DMS153 treated with DMSO at 0.1 percent for 48 hours (cell line): ENCODE measurements at regions not wholly inside any gene's neighbourhood (a gene's known extent, or its start where the extent isn't known, plus 50 kb on each side); places are given as distances from the start of the nearest gene placed in this dataset.
"Not testable (repeated sequence)": the region's sequence is repeated elsewhere in the genome, so short reads cannot be mapped to it uniquely, and the experiment has no call there.

Source experiments
- DNase-seq: peaks from one replicate; lab custom pipeline; 2025; ENCODE audit not compliant: unreplicated experiment; lab: John Stamatoyannopoulos, UW

- no peak for DNase-seq
Measured at GRCh38 chr16:51287121-51287755, 136.2 kb upstream of the SALL1 start.

GRCh38 chr16:51286272-51286671, 135.2 kb upstream of the SALL1 start:
- no peak for DNase-seq

- no peak for DNase-seq
Measured at GRCh38 chr16:51276336-51276735, 125.3 kb upstream of the SALL1 start.

- no peak for DNase-seq
Measured at GRCh38 chr16:51272420-51272819, 121.3 kb upstream of the SALL1 start.

GRCh38 chr16:51271156-51271701, 120.2 kb upstream of the SALL1 start:
- no peak for DNase-seq

- DNase-seq, result no peak
Measured at GRCh38 chr16:51268237-51268636, 117.2 kb upstream of the SALL1 start.

- no peak for DNase-seq
Measured at GRCh38 chr16:51267681-51268080, 116.6 kb upstream of the SALL1 start.

GRCh38 chr16:51262428-51262827, 111.4 kb upstream of the SALL1 start:
- no peak for DNase-seq

GRCh38 chr16:51261919-51262318, 110.8 kb upstream of the SALL1 start:
- no peak for DNase-seq

GRCh38 chr16:51255349-51255972, 104.4 kb upstream of the SALL1 start:
- no peak for DNase-seq

- not testable (repeated sequence) for DNase-seq
Measured at GRCh38 chr16:51254390-51254789, 103.3 kb upstream of the SALL1 start.

GRCh38 chr16:51248217-51248616, 97.1 kb upstream of the SALL1 start:
- DNase-seq, result no peak

GRCh38 chr16:51245658-51245995, 94.6 kb upstream of the SALL1 start:
- no peak for DNase-seq

GRCh38 chr16:51244887-51245657, 94.0 kb upstream of the SALL1 start:
- DNase-seq, result no peak

GRCh38 chr16:51243936-51244436, 92.9 kb upstream of the SALL1 start:
- no peak for DNase-seq

GRCh38 chr16:51242296-51242994, 91.4 kb upstream of the SALL1 start:
- no peak for DNase-seq

- DNase-seq, result no peak
Measured at GRCh38 chr16:51239196-51239595, 88.1 kb upstream of the SALL1 start.

GRCh38 chr16:51237861-51238378, 86.8 kb upstream of the SALL1 start:
- DNase-seq, result no peak

GRCh38 chr16:51237207-51237606, 86.1 kb upstream of the SALL1 start:
- DNase-seq, result no peak

- DNase-seq, result no peak
Measured at GRCh38 chr16:51236583-51236982, 85.5 kb upstream of the SALL1 start.

- DNase-seq, result no peak
Measured at GRCh38 chr16:51231702-51232101, 80.6 kb upstream of the SALL1 start.
